ENCODE measurements at regions not wholly inside any gene's neighbourhood (a gene's known extent, or its start where the extent isn't known, plus 50 kb on each side); places are given as distances from the start of the nearest gene placed in this dataset.

DNA sequence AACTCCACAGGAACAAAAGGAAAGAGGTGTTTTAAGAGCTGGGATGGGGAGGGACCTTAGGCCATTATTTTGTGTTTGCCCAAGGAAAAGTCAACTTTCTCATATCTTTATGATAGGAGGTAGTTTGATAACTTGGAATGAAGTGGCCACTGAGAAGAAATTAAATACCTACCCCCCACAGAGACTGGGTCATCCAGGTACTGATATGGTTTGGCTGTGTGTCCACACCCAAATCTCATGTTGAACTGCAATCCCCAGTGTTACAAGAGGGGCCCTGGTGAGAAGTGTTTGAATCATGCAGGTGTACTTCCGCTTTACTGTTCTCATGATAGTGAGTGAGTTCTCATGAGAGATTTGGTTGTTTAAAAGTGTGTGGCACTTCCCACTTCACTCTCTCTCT, 477.9 kb upstream of the KIF2B start:
- TF ChIP-seq, protein P1, sequence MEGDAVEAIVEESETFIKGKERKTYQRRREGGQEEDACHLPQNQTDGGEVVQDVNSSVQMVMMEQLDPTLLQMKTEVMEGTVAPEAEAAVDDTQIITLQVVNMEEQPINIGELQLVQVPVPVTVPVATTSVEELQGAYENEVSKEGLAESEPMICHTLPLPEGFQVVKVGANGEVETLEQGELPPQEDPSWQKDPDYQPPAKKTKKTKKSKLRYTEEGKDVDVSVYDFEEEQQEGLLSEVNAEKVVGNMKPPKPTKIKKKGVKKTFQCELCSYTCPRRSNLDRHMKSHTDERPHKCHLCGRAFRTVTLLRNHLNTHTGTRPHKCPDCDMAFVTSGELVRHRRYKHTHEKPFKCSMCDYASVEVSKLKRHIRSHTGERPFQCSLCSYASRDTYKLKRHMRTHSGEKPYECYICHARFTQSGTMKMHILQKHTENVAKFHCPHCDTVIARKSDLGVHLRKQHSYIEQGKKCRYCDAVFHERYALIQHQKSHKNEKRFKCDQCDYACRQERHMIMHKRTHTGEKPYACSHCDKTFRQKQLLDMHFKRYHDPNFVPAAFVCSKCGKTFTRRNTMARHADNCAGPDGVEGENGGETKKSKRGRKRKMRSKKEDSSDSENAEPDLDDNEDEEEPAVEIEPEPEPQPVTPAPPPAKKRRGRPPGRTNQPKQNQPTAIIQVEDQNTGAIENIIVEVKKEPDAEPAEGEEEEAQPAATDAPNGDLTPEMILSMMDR (conservative IDR thresholded peaks at IDR 0.05 in 1 of 2, IDR thresholded peaks at IDR 0.05 in 1 of 2; ENCODE audit: low read depth in 1 of 2, low read length in 2 of 2), result no peak
- TF ChIP-seq EZH2 (IDR thresholded peaks at IDR 0.05; ENCODE audit: low read length, missing control alignments), result no peak
